ENCODE measurements at regions not wholly inside any gene's neighbourhood (a gene's known extent, or its start where the extent isn't known, plus 50 kb on each side); places are given as distances from the start of the nearest gene placed in this dataset.

- no peaks in the 10 kb centered on the region for H4K20me1 ChIP-seq (ENCODE audit: control insufficient read depth, insufficient read depth, low read length, poor library complexity, severe bottlenecking)
- no peaks in the 10 kb centered on the region for H3K4me1 ChIP-seq (ENCODE audit: control insufficient read depth in 2 of 2, insufficient read depth in 2 of 2, low read length in 2 of 2)
- Mint-ChIP-seq H3K4me3 (no peak overlapping the region), H3K9me3 (ENCODE audit: insufficient read depth) (no peaks in the 10 kb centered on the region), H3K27me3 (peaks cover 11% of the 10 kb centered on the region), H3K4me1 (no peaks in the 10 kb centered on the region), H3K27ac (no peak overlapping the region)
- intact Hi-C loops (cut with micrococcal nuclease) = no loop called here
- no peaks in the 10 kb centered on the region for H3K27me3 ChIP-seq (replicated peaks in 1 of 4; ENCODE audit: control extremely low read depth in 1 of 4, control insufficient read depth in 3 of 4, insufficient read depth in 4 of 4, low read length in 3 of 4)
- no peak overlapping the region for H3K9ac ChIP-seq (ENCODE audit: low read length)
- ChIA-PET POLR2A (no interaction called here), CTCF (no interaction called here)
- no peak for TF ChIP-seq EZH2 (IDR thresholded peaks at IDR 0.05; ENCODE audit: borderline replicate concordance, insufficient read depth, low read depth, low read length, poor library complexity, severe bottlenecking)
- no peaks in the 10 kb centered on the region for H3K36me3 ChIP-seq (replicated peaks in 1 of 2; ENCODE audit: control extremely low read depth in 1 of 2, control insufficient read depth in 1 of 2, extremely low read depth in 1 of 2, insufficient read depth in 2 of 2, low read length in 1 of 2)
- no peak overlapping the region for H3K4me2 ChIP-seq (replicated peaks; ENCODE audit: low read depth, low read length, poor library complexity, severe bottlenecking)
- no peak overlapping the region for H3K27ac ChIP-seq (ENCODE audit: low read length in 2 of 2)
- no peaks in the 10 kb centered on the region for H3K9me3 ChIP-seq (ENCODE audit: control extremely low read depth in 1 of 3, control insufficient read depth in 2 of 3, insufficient read depth in 1 of 3, low read length in 2 of 3)
- ATAC-seq (ENCODE audit: low read depth) (no peak), DNase-seq (no peak)
- no peak overlapping the region for H3K4me3 ChIP-seq (ENCODE audit: control extremely low read depth in 1 of 5, extremely low read depth in 1 of 5, insufficient read depth in 1 of 5, low read depth in 2 of 5, low read length in 4 of 5)
- WGBS (ENCODE audit: insufficient coverage) = no CpG with 5 or more reads among the region's 1 CpG
- H2AFZ ChIP-seq (ENCODE audit: insufficient read depth, low read depth, low read length, poor library complexity, severe bottlenecking) = no peak overlapping the region
- no peaks in the 10 kb centered on the region for H3K79me2 ChIP-seq (ENCODE audit: control insufficient read depth, insufficient read depth, low read length)
These were observed 165.7 kb downstream of the YIPF5 start for GRCh38 chr5:144004751-144005150.

- no peak for ATAC-seq (ENCODE audit: low read depth)
- no peaks in the 10 kb centered on the region for H3K27me3 ChIP-seq (replicated peaks in 1 of 4; ENCODE audit: control extremely low read depth in 1 of 4, control insufficient read depth in 3 of 4, insufficient read depth in 4 of 4, low read length in 3 of 4)
- intact Hi-C loops (cut with micrococcal nuclease) = no loop called here
- H3K9me3 ChIP-seq (ENCODE audit: control extremely low read depth in 1 of 3, control insufficient read depth in 2 of 3, insufficient read depth in 1 of 3, low read length in 2 of 3) = peaks cover 0 to 3% (median 2%) of the 10 kb centered on the region in 3 donors
- CTCF ChIA-PET = no interaction called here
- no peak overlapping the region for H3K4me3 Mint-ChIP-seq
- no peaks in the 10 kb centered on the region for H3K36me3 ChIP-seq (replicated peaks in 1 of 2; ENCODE audit: control extremely low read depth in 1 of 2, control insufficient read depth in 1 of 2, extremely low read depth in 1 of 2, insufficient read depth in 2 of 2, low read length in 1 of 2)
- H3K27me3 Mint-ChIP-seq = peaks cover 20% of the 10 kb centered on the region
- no peaks in the 10 kb centered on the region for H3K4me1 Mint-ChIP-seq
- no peak overlapping the region for H2AFZ ChIP-seq (ENCODE audit: insufficient read depth, low read depth, low read length, poor library complexity, severe bottlenecking)
- DNase-seq = no peak
- TF ChIP-seq EZH2 (IDR thresholded peaks at IDR 0.05; ENCODE audit: borderline replicate concordance, insufficient read depth, low read depth, low read length, poor library complexity, severe bottlenecking) (no peak), CTCF (IDR thresholded peaks at IDR 0.05) (no peak)
- H4K20me1 ChIP-seq (ENCODE audit: control insufficient read depth, insufficient read depth, low read length, poor library complexity, severe bottlenecking) = no peaks in the 10 kb centered on the region
- no peaks in the 10 kb centered on the region for H3K4me1 ChIP-seq (ENCODE audit: control insufficient read depth in 2 of 2, insufficient read depth in 2 of 2, low read length in 2 of 2)
- no peak overlapping the region for H3K27ac ChIP-seq (ENCODE audit: low read length in 2 of 2)
- no peak overlapping the region for H3K27ac Mint-ChIP-seq
- H3K4me3 ChIP-seq (ENCODE audit: control extremely low read depth in 1 of 5, extremely low read depth in 1 of 5, insufficient read depth in 1 of 5, low read depth in 2 of 5, low read length in 4 of 5) = no peak overlapping the region
- POLR2A ChIA-PET = no interaction called here
- no peak overlapping the region for H3K4me2 ChIP-seq (replicated peaks; ENCODE audit: low read depth, low read length, poor library complexity, severe bottlenecking)
- H3K79me2 ChIP-seq (ENCODE audit: control insufficient read depth, insufficient read depth, low read length) = no peaks in the 10 kb centered on the region
- peaks cover 5% of the 10 kb centered on the region for H3K9me3 Mint-ChIP-seq (ENCODE audit: insufficient read depth)
- H3K9ac ChIP-seq (ENCODE audit: low read length) = no peak overlapping the region
These were observed 161.3 kb downstream of the YIPF5 start for GRCh38 chr5:144009116-144009515.
